ENCODE measurements at regions not wholly inside any gene's neighbourhood (a gene's known extent, or its start where the extent isn't known, plus 50 kb on each side); places are given as distances from the start of the nearest gene placed in this dataset.

- ATAC-seq (no peak), DNase-seq (ENCODE audit: low spot score) (no peak)
- Mint-ChIP-seq H3K4me1 (no peaks in the 10 kb centered on the region), H3K27ac (no peak overlapping the region), H3K9me3 (peaks cover 17% of the 10 kb centered on the region), H3K36me3 (ENCODE audit: low read depth) (peaks cover 20% of the 10 kb centered on the region), H3K4me3 (no peak overlapping the region), H3K27me3 (ENCODE audit: insufficient read depth, low read depth, poor library complexity) (no peaks in the 10 kb centered on the region)
- TF ChIP-seq EZH2 (IDR thresholded peaks at IDR 0.05; ENCODE audit: low read depth, unreplicated experiment) (no peak), NANOG (IDR thresholded peaks at IDR 0.05; ENCODE audit: borderline replicate concordance) (no peak), JUNB (IDR thresholded peaks at IDR 0.05; ENCODE audit: unreplicated experiment) (no peak), ETS1 (IDR thresholded peaks at IDR 0.05) (no peak), CREB1 (CRISPR knock-in tag; IDR thresholded peaks at IDR 0.05; ENCODE audit: low read depth) (no peak), REST (IDR thresholded peaks at IDR 0.05; ENCODE audit: unreplicated experiment) (no peak), ZNF114 (CRISPR knock-in tag; IDR thresholded peaks at IDR 0.05) (no peak), STAT1 (IDR thresholded peaks at IDR 0.05; ENCODE audit: unreplicated experiment) (no peak)
- Histone ChIP-seq H3K9me2 (ENCODE audit: insufficient read depth) (no peaks in the 10 kb centered on the region), H4K20me1 (replicated peaks; ENCODE audit: insufficient read depth) (no peaks in the 10 kb centered on the region), H3K36me3 (ENCODE audit: insufficient read depth) (peaks cover 3% of the 10 kb centered on the region; the same call in 1 of the 2 replicates), H3K4me1 (ENCODE audit: insufficient read depth) (no peaks in the 10 kb centered on the region), H3K4me3 (no peak overlapping the region), H3K27me3 (ENCODE audit: insufficient read depth) (no peaks in the 10 kb centered on the region), H3K79me2 (replicated peaks; ENCODE audit: insufficient read depth) (no peaks in the 10 kb centered on the region), H2AFZ (no peak overlapping the region), H3F3A (replicated peaks; ENCODE audit: low read depth) (no peaks in the 10 kb centered on the region), H3K27ac (ENCODE audit: low read depth) (no peak overlapping the region), H3K4me2 (no peak overlapping the region)
Observed at GRCh38 chr2:123895651-123896050, 129.4 kb upstream of the CNTNAP5 start.

- H3K36me3 Mint-ChIP-seq (ENCODE audit: low read depth) = peaks cover 12% of the 10 kb centered on the region; the same call in 2 of the 3 replicates
- peaks cover 5% of the 10 kb centered on the region; the same call in 2 of the 3 replicates for H3K4me1 Mint-ChIP-seq
- Histone ChIP-seq H3K9me2 (ENCODE audit: insufficient read depth) (no peaks in the 10 kb centered on the region), H3F3A (replicated peaks; ENCODE audit: low read depth) (no peaks in the 10 kb centered on the region), H3K79me2 (replicated peaks; ENCODE audit: insufficient read depth) (no peaks in the 10 kb centered on the region), H2AFZ (no peak overlapping the region), H3K4me2 (no peak overlapping the region), H3K4me3 (no peak overlapping the region), H3K27me3 (ENCODE audit: insufficient read depth) (no peaks in the 10 kb centered on the region), H3K27ac (ENCODE audit: low read depth) (no peak overlapping the region), H3K36me3 (ENCODE audit: insufficient read depth) (no peaks in the 10 kb centered on the region; the same call in 1 of the 2 replicates), H3K4me1 (ENCODE audit: insufficient read depth) (peaks cover 7% of the 10 kb centered on the region), H4K20me1 (replicated peaks; ENCODE audit: insufficient read depth) (no peaks in the 10 kb centered on the region)
- ATAC-seq (no peak), DNase-seq (ENCODE audit: low spot score) (no peak)
- no peak overlapping the region for H3K27ac Mint-ChIP-seq
- H3K9me3 Mint-ChIP-seq = peaks cover 10% of the 10 kb centered on the region
- H3K27me3 Mint-ChIP-seq (ENCODE audit: insufficient read depth, low read depth, poor library complexity) = no peaks in the 10 kb centered on the region
- no peak overlapping the region for H3K4me3 Mint-ChIP-seq
- no peak for TF ChIP-seq ZNF114 (CRISPR knock-in tag; IDR thresholded peaks at IDR 0.05)
- no peak for TF ChIP-seq CTCF (conservative IDR thresholded peaks at IDR 0.05; ENCODE audit: low read depth in 2 of 2)
- no peak for TF ChIP-seq JUNB (IDR thresholded peaks at IDR 0.05; ENCODE audit: unreplicated experiment)
- TF ChIP-seq EZH2phosphoT487 (IDR thresholded peaks at IDR 0.05; ENCODE audit: unreplicated experiment) = no peak
- no peak for TF ChIP-seq CREB1 (CRISPR knock-in tag; IDR thresholded peaks at IDR 0.05; ENCODE audit: low read depth)
- TF ChIP-seq NANOG (IDR thresholded peaks at IDR 0.05; ENCODE audit: borderline replicate concordance) = no peak
Observed at GRCh38 chr2:123901256-123901655, 123.8 kb upstream of the CNTNAP5 start.

Measured in GM23338 (cell line).